H9 (cell line): ENCODE measurements at regions not wholly inside any gene's neighbourhood (a gene's known extent, or its start where the extent isn't known, plus 50 kb on each side); places are given as distances from the start of the nearest gene placed in this dataset.

Experiments
- DNase-seq: peaks from one replicate; pipeline ENCODE4 v3.0.0-alpha.2; 2017
- H2AFZ ChIP-seq: one replicate; pipeline ENCODE4 v1.6.1; 2013; ENCODE audit warnings: mild to moderate bottlenecking, low read length, control low read depth, moderate library complexity
- H2AK5ac ChIP-seq: 2 replicates; pipeline ENCODE4 v1.6.1; 2013; ENCODE audit warnings: low read length, control low read depth, mixed read lengths; ENCODE audit not compliant: insufficient read length
- H2BK120ac ChIP-seq: one replicate; pipeline ENCODE4 v1.6.1; 2013; ENCODE audit warnings: low read depth, mild to moderate bottlenecking, low read length, control low read depth, inconsistent platforms; ENCODE audit not compliant: poor library complexity, severe bottlenecking
- H2BK12ac ChIP-seq: 2 replicates; pipeline ENCODE4 v1.6.1; 2013; ENCODE audit warnings: low read length, control low read depth, mixed read lengths, low read depth; ENCODE audit not compliant: insufficient read length
- H2BK15ac ChIP-seq: 2 replicates; pipeline ENCODE4 v1.6.1; 2013; ENCODE audit warnings: low read depth, low read length, control low read depth
- H2BK20ac ChIP-seq: one replicate; pipeline ENCODE4 v1.6.1; 2013; ENCODE audit warnings: low read depth, mild to moderate bottlenecking, low read length, control low read depth, inconsistent platforms; ENCODE audit not compliant: poor library complexity, severe bottlenecking
- H2BK5ac ChIP-seq: 2 replicates; pipeline ENCODE4 v1.6.1; 2013; ENCODE audit warnings: low read length, control low read depth, mixed read lengths; ENCODE audit not compliant: insufficient read length
- H3K14ac ChIP-seq: 2 replicates; pipeline ENCODE4 v1.6.1; 2013; ENCODE audit warnings: low read length, control low read depth; ENCODE audit not compliant: insufficient read depth
- H3K18ac ChIP-seq: 2 replicates; pipeline ENCODE4 v1.6.1; 2013; ENCODE audit warnings: low read depth, mild to moderate bottlenecking, mixed read lengths, low read length, control low read depth; ENCODE audit not compliant: insufficient read length
- H3K23ac ChIP-seq: 2 replicates; pipeline ENCODE4 v1.6.1; 2013; ENCODE audit warnings: low read length, control low read depth, mixed read lengths, low read depth; ENCODE audit not compliant: insufficient read length
- H3K23me2 ChIP-seq: 2 replicates; pipeline ENCODE4 v1.6.1; 2013; ENCODE audit warnings: low read depth, mild to moderate bottlenecking, mixed read lengths, low read length, control low read depth; ENCODE audit not compliant: insufficient read length, poor library complexity, severe bottlenecking
- H3K27ac ChIP-seq: 2 replicates; pipeline ENCODE4 v1.5.1; 2013; ENCODE audit warnings: low read length, control low read depth, mixed read lengths, low read depth; ENCODE audit not compliant: insufficient read length
- H3K27me3 ChIP-seq: 2 replicates; pipeline ENCODE4 v1.6.1; 2013; ENCODE audit warnings: low read length, control low read depth, inconsistent platforms; ENCODE audit not compliant: insufficient read depth
- H3K4ac ChIP-seq: 2 replicates; pipeline ENCODE4 v1.6.1; 2013; ENCODE audit warnings: low read depth, mild to moderate bottlenecking, control low read depth, inconsistent platforms, low read length, moderate library complexity
- H3K4me1 ChIP-seq: 2 replicates; pipeline ENCODE4 v1.6.1; 2013; ENCODE audit warnings: low read length, control low read depth, inconsistent platforms; ENCODE audit not compliant: insufficient read depth
- H3K4me2 ChIP-seq: 2 replicates; pipeline ENCODE4 v1.6.1; 2013; ENCODE audit warnings: low read length, control low read depth, mixed read lengths; ENCODE audit not compliant: insufficient read length, insufficient read depth
- H3K56ac ChIP-seq: 2 replicates; pipeline ENCODE4 v1.6.1; 2013; ENCODE audit warnings: low read depth, mild to moderate bottlenecking, mixed read lengths, low read length, control low read depth; ENCODE audit not compliant: insufficient read length
- H3K79me1 ChIP-seq: 2 replicates; pipeline ENCODE4 v1.6.1; 2013; ENCODE audit warnings: low read depth, mild to moderate bottlenecking, moderate library complexity, low read length, control low read depth, inconsistent platforms; ENCODE audit not compliant: insufficient read depth, poor library complexity, severe bottlenecking
- H3K79me2 ChIP-seq: 2 replicates; pipeline ENCODE4 v1.6.1; 2013; ENCODE audit warnings: low read length, control low read depth, inconsistent platforms; ENCODE audit not compliant: insufficient read depth
- H3K9ac ChIP-seq: 2 replicates; pipeline ENCODE4 v1.6.1; 2013; ENCODE audit warnings: low read length, control low read depth, mixed read lengths; ENCODE audit not compliant: insufficient read length; ENCODE audit errors: extremely low read depth
- H3K9me3 ChIP-seq: one replicate; pipeline ENCODE4 v1.6.1; 2013; ENCODE audit warnings: low read depth, low read length, inconsistent platforms; ENCODE audit not compliant: control insufficient read depth
- H3T11ph ChIP-seq: one replicate; pipeline ENCODE4 v1.6.1; 2013; ENCODE audit warnings: mild to moderate bottlenecking, low read length, control low read depth, inconsistent platforms
- H4K20me1 ChIP-seq: one replicate; pipeline ENCODE4 v1.6.1; 2013; ENCODE audit not compliant: control insufficient read depth, insufficient read length, insufficient read depth
- H4K5ac ChIP-seq: 2 replicates; pipeline ENCODE4 v1.6.1; 2013; ENCODE audit warnings: low read depth, mild to moderate bottlenecking, mixed read lengths, low read length, control low read depth; ENCODE audit not compliant: insufficient read length
- H4K8ac ChIP-seq: replicated peaks from 2 replicates; pipeline ENCODE4 v1.6.1; 2013; ENCODE audit warnings: low read length, control low read depth, mixed read lengths, low read depth; ENCODE audit not compliant: insufficient read length
- H4K91ac ChIP-seq: 2 replicates; pipeline ENCODE4 v1.6.1; 2013; ENCODE audit warnings: low read depth, mild to moderate bottlenecking, moderate library complexity, mixed read lengths, low read length, control low read depth; ENCODE audit not compliant: insufficient read length
- H3K27ac Mint-ChIP-seq, 3 experiments: 2 replicates in 2 of 3; 3 replicates in 1 of 3; pipeline ENCODE4 v1.8.0; 2020 to 2021; ENCODE audit warnings: mixed read lengths in 3 of 3, mild to moderate bottlenecking in 1 of 3, moderate library complexity in 1 of 3
- H3K27me3 Mint-ChIP-seq: 2 replicates; pipeline ENCODE4 v1.8.0; 2021; ENCODE audit warnings: low read depth, mild to moderate bottlenecking, moderate library complexity, mixed read lengths
- H3K36me3 Mint-ChIP-seq, 3 experiments: 2 replicates in 2 of 3; 3 replicates in 1 of 3; pipeline ENCODE4 v1.8.0; 2020 to 2021; ENCODE audit warnings: low read depth in 3 of 3, mixed read lengths in 3 of 3; ENCODE audit not compliant: insufficient read depth in 1 of 3
- H3K4me1 Mint-ChIP-seq, 2 experiments: 2 replicates each; pipeline ENCODE4 v1.8.0; 2020; ENCODE audit warnings: mixed read lengths in 2 of 2
- H3K4me3 Mint-ChIP-seq, 2 experiments: 2 replicates in 1 of 2; 3 replicates in 1 of 2; pipeline ENCODE4 v1.8.0; 2020 to 2021; ENCODE audit warnings: mild to moderate bottlenecking in 2 of 2, mixed read lengths in 2 of 2, moderate library complexity in 1 of 2
- H3K9me3 Mint-ChIP-seq, 2 experiments: 2 replicates in 1 of 2; 3 replicates in 1 of 2; pipeline ENCODE4 v1.8.0; 2020; ENCODE audit warnings: mild to moderate bottlenecking in 2 of 2, mixed read lengths in 2 of 2, moderate library complexity in 1 of 2
- CTCF ChIP-seq: fragments of 200-600 bp; sonication (generic); conservative IDR thresholded peaks from 3 replicates; pipeline ENCODE4 v1.8.0; 2021; ENCODE audit warnings: antibody characterized with exemption, mild to moderate bottlenecking
- WGBS: extraction: QIAGEN DNeasy Blood & Tissue Kit; methylation state at CpG from one replicate; pipeline ENCODE4 v1.1.7; 2013; ENCODE audit warnings: missing lambda C conversion rate, low lambda C conversion rate, mixed read lengths; ENCODE audit not compliant: insufficient read length; ENCODE audit errors: extremely low coverage; 5-methylcytosine and 5-hydroxymethylcytosine counted together

GRCh38 chr9:90464978-90465377, 177.6 kb downstream of the DIRAS2 start:
- Histone ChIP-seq H3K79me1 (no peaks in the 10 kb centered on the region), H2BK15ac (no peak overlapping the region), H3K14ac (no peak overlapping the region), H3K4me2 (no peak overlapping the region), H2BK12ac (no peak overlapping the region), H3K23me2 (no peaks in the 10 kb centered on the region), H4K8ac (no peak overlapping the region), H3K4ac (no peak overlapping the region), H4K20me1 (no peaks in the 10 kb centered on the region), H3K18ac (no peak overlapping the region), H2AK5ac (no peak overlapping the region), H3K23ac (no peak overlapping the region), H4K91ac (no peak overlapping the region), H2BK20ac (no peak overlapping the region), H3K4me1 (no peaks in the 10 kb centered on the region; the same call in 1 of the 2 replicates), H3K9me3 (no peaks in the 10 kb centered on the region), H2BK5ac (no peak overlapping the region), H3K79me2 (no peaks in the 10 kb centered on the region), H4K5ac (no peak overlapping the region), H3K56ac (no peak overlapping the region), H3K27ac (no peak overlapping the region), H3K27me3 (no peaks in the 10 kb centered on the region), H2BK120ac (no peak overlapping the region), H2AFZ (no peak overlapping the region), H3T11ph (no peak overlapping the region), H3K9ac (no peak overlapping the region)
- no CpG with 5 or more reads among the region's 2 CpGs for WGBS
- H3K4me3 Mint-ChIP-seq, result no peak overlapping the region
- H3K27ac Mint-ChIP-seq, result no peak overlapping the region
- peaks cover 3% of the 10 kb centered on the region; the same call in 1 of the 2 replicates for H3K27me3 Mint-ChIP-seq
- H3K4me1 Mint-ChIP-seq, result peaks cover 8 to 9% of the 10 kb centered on the region in 2 experiments
- H3K36me3 Mint-ChIP-seq, result no peaks in the 10 kb centered on the region; a peak in 1 of 7 replicates
- DNase-seq, result no peak
- no peak for TF ChIP-seq CTCF
- peaks cover 0 to 6% of the 10 kb centered on the region in 2 experiments; a peak in 1 of 5 replicates for H3K9me3 Mint-ChIP-seq
